GM12878 (cell line): ENCODE measurements at regions not wholly inside any gene's neighbourhood (a gene's known extent, or its start where the extent isn't known, plus 50 kb on each side); places are given as distances from the start of the nearest gene placed in this dataset.

Source experiments
- ATAC-seq: fragments of 200-7000 bp; cut with Tn5 transposase; 3 replicates; pipeline ENCODE4 v1.9.1; 2020; ENCODE audit warnings: mild to moderate bottlenecking, moderate library complexity
- BruUV-seq: library from RNA; stranded (reverse); fragments of 400-500 nt; replicated peaks from 2 replicates; lab custom pipeline; 2021; lab: Mats Ljungman, UMichigan
- CTCF ChIA-PET: fragments of 300-600 bp; sonication (Branson Sonifier 250); formaldehyde crosslinking; extraction: SDS; loops from one replicate; lab custom pipeline; 2021; ENCODE audit warnings: inconsistent platforms; lab: Yijun Ruan, JAX
- POLR2A ChIA-PET: fragments of 350-600 bp; formaldehyde crosslinking; extraction: SDS; loops from one replicate; lab custom pipeline; 2021; ENCODE audit warnings: inconsistent platforms; lab: Charles Lee
- RAD21 ChIA-PET: fragments of 300-600 bp; sonication (Branson Sonifier 250); formaldehyde crosslinking; loops from one replicate; lab custom pipeline; 2023; ENCODE audit warnings: antibody characterized with exemption; ENCODE audit not compliant: unreplicated experiment; lab: Charles Lee
- SMC1A ChIA-PET: fragments of 300-600 bp; sonication (Branson Sonifier 250); formaldehyde crosslinking; loops from one replicate; lab custom pipeline; 2023; ENCODE audit not compliant: unreplicated experiment, uncharacterized antibody; lab: Charles Lee
- DNase-seq: peaks from one replicate; pipeline ENCODE4 v3.0.0-alpha.2; 2011; ENCODE audit warnings: low read depth, low spot score
- FAIRE-seq: peaks from 3 replicates; lab custom pipeline; 2011; peaks lifted over from hg19 to GRCh38; lab: Jason Lieb, UNC
- H2AFZ ChIP-seq: 2 replicates; pipeline ENCODE4 v1.6.0; 2011; ENCODE audit warnings: low read depth, low read length, control low read depth; ENCODE audit not compliant: control insufficient read depth
- H3K27ac ChIP-seq: 2 replicates; pipeline ENCODE4 v1.5.1; 2011; ENCODE audit warnings: control low read depth; ENCODE audit not compliant: control insufficient read depth, insufficient read depth
- H3K27me3 ChIP-seq, 2 experiments: replicated peaks in 1 of 2; 2 replicates each; pipeline versions ENCODE4 v1.6.0 to v1.6.1; 2011; ENCODE audit warnings: low read length in 1 of 2; ENCODE audit not compliant: control insufficient read depth in 2 of 2, insufficient read depth in 2 of 2
- H3K36me3 ChIP-seq, 2 experiments: 2 replicates each; pipeline ENCODE4 v1.5.1; 2011; ENCODE audit warnings: low read length in 1 of 2; ENCODE audit not compliant: control insufficient read depth in 2 of 2, insufficient read depth in 2 of 2
- H3K4me1 ChIP-seq: 2 replicates; pipeline ENCODE4 v1.6.1; 2011; ENCODE audit warnings: mild to moderate bottlenecking, low read length, moderate library complexity, mixed read lengths; ENCODE audit not compliant: control insufficient read depth, insufficient read depth
- H3K4me2 ChIP-seq: 2 replicates; pipeline ENCODE4 v1.6.0; 2011; ENCODE audit warnings: control low read depth; ENCODE audit not compliant: control insufficient read depth, insufficient read depth
- H3K4me3 ChIP-seq: fragments of 200-600 bp; sonication (generic); 2 replicates; pipeline ENCODE4 v1.5.1; 2016
- H3K79me2 ChIP-seq: 2 replicates; pipeline ENCODE4 v1.6.0; 2011; ENCODE audit warnings: low read length; ENCODE audit not compliant: control insufficient read depth, insufficient read depth
- H3K9ac ChIP-seq: 2 replicates; pipeline ENCODE4 v1.8.0; 2011; ENCODE audit warnings: low read length, control low read depth, mixed read lengths; ENCODE audit not compliant: control insufficient read depth, insufficient read depth
- H3K9me3 ChIP-seq: replicated peaks from 3 replicates; pipeline ENCODE4 v1.5.1; 2011; ENCODE audit warnings: mild to moderate bottlenecking, low read length; ENCODE audit not compliant: control insufficient read depth, insufficient read depth
- H4K20me1 ChIP-seq: 2 replicates; pipeline ENCODE4 v1.6.0; 2011; ENCODE audit not compliant: control insufficient read depth, insufficient read depth
- BHLHE40 ChIP-seq, 2 experiments: fragments of 450-650 bp in 1 of 2; IDR thresholded peaks; 2 replicates each; pipeline ENCODE4 v1.6.1; 2011 to 2017; ENCODE audit warnings: low read depth in 2 of 2, borderline replicate concordance in 1 of 2, improper control_type of control experiment in 1 of 2, low read length in 1 of 2, mild to moderate bottlenecking in 1 of 2
- GATAD2B ChIP-seq: fragments of 450-650 bp; conservative IDR thresholded peaks from 2 replicates; pipeline ENCODE4 v1.6.1; 2017; ENCODE audit warnings: low read depth, mild to moderate bottlenecking, moderate library complexity
- SMAD1 ChIP-seq: fragments of 450-650 bp; IDR thresholded peaks from 2 replicates; pipeline ENCODE4 v1.6.1; 2018; ENCODE audit warnings: mild to moderate bottlenecking, low read depth; ENCODE audit not compliant: partially characterized antibody
- TAF1 ChIP-seq: IDR thresholded peaks from 2 replicates; pipeline ENCODE4 v1.6.1; 2011; ENCODE audit warnings: mild to moderate bottlenecking, low read depth, low read length, borderline replicate concordance
- ZNF384 ChIP-seq: IDR thresholded peaks from 2 replicates; pipeline ENCODE4 v1.6.1; 2012; ENCODE audit warnings: low read depth, mild to moderate bottlenecking, low read length, improper control_type of control experiment, borderline replicate concordance
- in situ Hi-C: fragments of 300-500 bp; cut with MboI; formaldehyde crosslinking; loops from 9 replicates; pipeline ENCODE4 v1.14.3; 2018; ENCODE audit warnings: mixed read lengths
- intact Hi-C: fragments of 100-400 bp; cut with micrococcal nuclease; formaldehyde crosslinking; loops from one replicate; pipeline ENCODE4 v1.14.2; 2022; ENCODE audit not compliant: unreplicated experiment
- TF ChIP-seq, protein P1 (sequence below): fragments of 450-650 bp; IDR thresholded peaks from 2 replicates; pipeline ENCODE4 v1.6.1; 2017; ENCODE audit warnings: mild to moderate bottlenecking

DNA sequence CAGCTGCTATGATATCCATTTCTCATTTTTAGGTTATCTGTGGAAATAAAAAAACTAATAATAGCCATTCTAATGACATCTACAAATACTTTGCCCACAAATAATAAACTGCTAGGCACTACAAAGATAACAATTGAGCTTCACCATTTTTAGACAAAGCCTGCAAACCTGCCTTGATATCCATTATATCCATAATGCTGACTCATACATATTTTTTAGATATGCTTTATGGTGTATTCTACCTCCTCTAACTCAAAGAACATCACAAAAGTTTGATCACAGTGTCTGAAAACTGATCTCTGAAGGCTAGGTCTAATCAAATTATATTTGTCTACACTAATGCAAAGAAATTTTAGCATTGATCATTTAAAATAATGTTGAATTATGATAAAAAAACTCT lies 138.4 kb downstream of the HNMT start:
- ChIA-PET RAD21 (no interaction called here), POLR2A (no interaction called here), SMC1A (interaction anchor here (1.0 kb wide), 1 partner anchor 594 kb away, joined by 3 read pairs; no protein-coding TSS in a partner anchor), CTCF (interaction anchor here (1.0 to 1.6 kb wide), 2 partner anchors 12 to 684 kb away, joined by 3 read pairs; no protein-coding TSS in a partner anchor)
- Histone ChIP-seq H3K4me1 (no peaks in the 10 kb centered on the region), H2AFZ (no peak overlapping the region), H3K4me2 (no peak overlapping the region), H3K9me3 (no peaks in the 10 kb centered on the region), H3K9ac (no peak overlapping the region), H3K27me3 (no peaks in the 10 kb centered on the region), H3K79me2 (no peaks in the 10 kb centered on the region), H3K36me3 (no peaks in the 10 kb centered on the region), H3K27ac (no peak overlapping the region), H3K4me3 (no peak overlapping the region), H4K20me1 (no peaks in the 10 kb centered on the region)
- ATAC-seq = no peak
- intact Hi-C loops = no loop called here
- no peak for FAIRE-seq
- no TSS peak for BruUV-seq
- DNase-seq = no peak
- TF ChIP-seq, protein P1, sequence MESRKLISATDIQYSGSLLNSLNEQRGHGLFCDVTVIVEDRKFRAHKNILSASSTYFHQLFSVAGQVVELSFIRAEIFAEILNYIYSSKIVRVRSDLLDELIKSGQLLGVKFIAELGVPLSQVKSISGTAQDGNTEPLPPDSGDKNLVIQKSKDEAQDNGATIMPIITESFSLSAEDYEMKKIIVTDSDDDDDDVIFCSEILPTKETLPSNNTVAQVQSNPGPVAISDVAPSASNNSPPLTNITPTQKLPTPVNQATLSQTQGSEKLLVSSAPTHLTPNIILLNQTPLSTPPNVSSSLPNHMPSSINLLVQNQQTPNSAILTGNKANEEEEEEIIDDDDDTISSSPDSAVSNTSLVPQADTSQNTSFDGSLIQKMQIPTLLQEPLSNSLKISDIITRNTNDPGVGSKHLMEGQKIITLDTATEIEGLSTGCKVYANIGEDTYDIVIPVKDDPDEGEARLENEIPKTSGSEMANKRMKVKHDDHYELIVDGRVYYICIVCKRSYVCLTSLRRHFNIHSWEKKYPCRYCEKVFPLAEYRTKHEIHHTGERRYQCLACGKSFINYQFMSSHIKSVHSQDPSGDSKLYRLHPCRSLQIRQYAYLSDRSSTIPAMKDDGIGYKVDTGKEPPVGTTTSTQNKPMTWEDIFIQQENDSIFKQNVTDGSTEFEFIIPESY = no peak
- TF ChIP-seq TAF1 = no peak
- no peak for TF ChIP-seq ZNF384
- no peak for TF ChIP-seq SMAD1
- no peak for TF ChIP-seq GATAD2B
- no peak for TF ChIP-seq BHLHE40 (IDR thresholded peaks at IDR 0.05; ENCODE audit: borderline replicate concordance in 1 of 2, low read depth in 2 of 2, low read length in 1 of 2)
- TF ChIP-seq, all 136 proteins: peak for 0
- in situ Hi-C loops = no loop called here
